Left cardiac atrium (tissue), 4 donors: ENCODE measurements at regions not wholly inside any gene's neighbourhood (a gene's known extent, or its start where the extent isn't known, plus 50 kb on each side); places are given as distances from the start of the nearest gene placed in this dataset.
"Not testable (repeated sequence)": the region's sequence is repeated elsewhere in the genome, so short reads cannot be mapped to it uniquely, and the experiment has no call there.

ENCODE experiments used
- ATAC-seq, 2 donors: fragments of 200-7000 bp; cut with Tn5 transposase; one replicate each; pipeline ENCODE4 v1.9.1; 2020; ENCODE audit warnings: mild to moderate bottlenecking in 2 of 2, moderate library complexity in 2 of 2
- DNase-seq: peaks from one replicate; pipeline ENCODE4 v3.0.0-alpha.2; 2020
- intact Hi-C, 2 donors: fragments of 100-400 bp; cut with DNase I; formaldehyde crosslinking; loops; one replicate each; pipeline versions ENCODE4 v1.14.1 to v1.15.1; 2022 to 2023
- donor health status: DM: no; HTN: yes; CAD: no.
- donor health status: DM: no; HTN: yes; CAD: no; lungs with severe emphysema.
- donor health status: DM: yes; HTN: yes; CAD: no.
- donor health status: Dilated cardiomyopathy.

- DNase-seq: no peak
- no peak for ATAC-seq
- intact Hi-C loops: no loop called here
These were observed 675.6 kb downstream of the REEP3 start for GRCh38 chr10:64196638-64197315.

GRCh38 chr10:64201936-64202335, 680.7 kb downstream of the REEP3 start:
- intact Hi-C loops: no loop called here
- ATAC-seq: no peak
- no peak for DNase-seq

- DNase-seq, intact Hi-C loops, ATAC-seq: not testable (repeated sequence)
These were observed 683.3 kb downstream of the REEP3 start for GRCh38 chr10:64204504-64204903.

GRCh38 chr10:64206409-64206808, 685.2 kb downstream of the REEP3 start:
- peak; percentile 22 to 30 for ATAC-seq
- no peak for DNase-seq
- intact Hi-C loops: no loop called here

- peak; percentile 50 to 88 for ATAC-seq
- DNase-seq: peak; percentile 43
- intact Hi-C loops: no loop called here
These were observed 688.4 kb downstream of the REEP3 start for GRCh38 chr10:64209561-64209960.

- DNase-seq (no peak), ATAC-seq (no peak)
- intact Hi-C loops: no loop called here
These were observed 689.0 kb downstream of the REEP3 start for GRCh38 chr10:64210211-64210610.

GRCh38 chr10:64211466-64211865, 690.3 kb downstream of the REEP3 start:
- peak; percentile 65 to 88 for ATAC-seq
- no peak for DNase-seq
- intact Hi-C loops: no loop called here

GRCh38 chr10:64215088-64215487, 693.9 kb downstream of the REEP3 start:
- intact Hi-C loops: no loop called here
- no peak for ATAC-seq
- DNase-seq: no peak

GRCh38 chr10:64219271-64220025, 698.2 kb downstream of the REEP3 start:
- intact Hi-C loops: no loop called here
- ATAC-seq (no peak), DNase-seq (no peak)

- intact Hi-C loops: no loop called here
- ATAC-seq (no peak), DNase-seq (no peak)
These were observed 713.3 kb downstream of the REEP3 start for GRCh38 chr10:64234489-64234888.

GRCh38 chr10:64257704-64258103, 736.5 kb downstream of the REEP3 start:
- intact Hi-C loops: no loop called here
- ATAC-seq (no peak), DNase-seq (no peak)

- ATAC-seq: no peak
- no peak for DNase-seq
- intact Hi-C loops: no loop called here
These were observed 739.9 kb downstream of the REEP3 start for GRCh38 chr10:64261092-64261491.

GRCh38 chr10:64261676-64262075, 740.5 kb downstream of the REEP3 start:
- DNase-seq: no peak
- ATAC-seq: no peak
- intact Hi-C loops: no loop called here

GRCh38 chr10:64265961-64266360, 744.8 kb downstream of the REEP3 start:
- DNase-seq: no peak
- no peak for ATAC-seq
- intact Hi-C loops: no loop called here

- ATAC-seq (no peak), DNase-seq (no peak)
- intact Hi-C loops: no loop called here
These were observed 750.3 kb downstream of the REEP3 start for GRCh38 chr10:64271508-64271907.

- DNase-seq: no peak
- intact Hi-C loops: no loop called here
- ATAC-seq: no peak
These were observed 750.8 kb downstream of the REEP3 start for GRCh38 chr10:64271983-64272382.

GRCh38 chr10:64275001-64275400, 753.8 kb downstream of the REEP3 start:
- ATAC-seq (no peak), DNase-seq (no peak)
- intact Hi-C loops: no loop called here

GRCh38 chr10:64275774-64276173, 754.6 kb downstream of the REEP3 start:
- ATAC-seq (no peak), DNase-seq (no peak)
- intact Hi-C loops: no loop called here

- ATAC-seq: no peak
- intact Hi-C loops: no loop called here
These were observed 756.3 kb downstream of the REEP3 start for GRCh38 chr10:64277536-64277935.

GRCh38 chr10:64283621-64284020, 762.4 kb downstream of the REEP3 start:
- DNase-seq: no peak
- no peak for ATAC-seq
- intact Hi-C loops: no loop called here

More at GRCh38 chr10:64277536-64277935, 756.3 kb downstream of the REEP3 start:
- no peak for DNase-seq

- DNase-seq (no peak), ATAC-seq (no peak)
- intact Hi-C loops: no loop called here
These were observed 765.3 kb downstream of the REEP3 start for GRCh38 chr10:64286533-64286932.
